Transverse colon (tissue), 4 donors: ENCODE measurements at regions not wholly inside any gene's neighbourhood (a gene's known extent, or its start where the extent isn't known, plus 50 kb on each side); places are given as distances from the start of the nearest gene placed in this dataset.

ENCODE experiments used
- DNase-seq: peaks from one replicate; pipeline ENCODE4 v3.0.0-alpha.2; 2019
- H3K27ac ChIP-seq, 4 donors: fragments of 200-600 bp; sonication (generic); 2 replicates each; pipeline ENCODE4 v1.5.1; 2016 to 2018; ENCODE audit warnings: inconsistent platforms in 4 of 4
- H3K27me3 ChIP-seq: fragments of 200-600 bp; sonication (generic); 2 replicates; pipeline ENCODE4 v1.5.1; 2017; ENCODE audit warnings: inconsistent platforms
- H3K36me3 ChIP-seq, 4 donors: fragments of 200-600 bp; sonication (generic); 2 replicates each; pipeline ENCODE4 v1.5.1; 2017 to 2019; ENCODE audit warnings: inconsistent platforms in 4 of 4
- H3K4me1 ChIP-seq, 4 donors: fragments of 200-600 bp; sonication (generic); 2 replicates each; pipeline ENCODE4 v1.5.1; 2017 to 2020; ENCODE audit warnings: inconsistent platforms in 4 of 4
- H3K4me3 ChIP-seq, 4 donors: fragments of 200-600 bp; sonication (generic); 1 replicate in 1 of 4; 2 replicates in 3 of 4; pipeline versions ENCODE4 v1.5.1 to v1.6.1; 2017 to 2019; ENCODE audit warnings: inconsistent platforms in 4 of 4
- H3K9me3 ChIP-seq, 2 donors: fragments of 200-600 bp; sonication (generic); 2 replicates each; pipeline ENCODE4 v1.5.1; 2017 to 2019; ENCODE audit warnings: inconsistent platforms in 2 of 2
- CTCF ChIP-seq, 5 experiments: fragments of 200-600 bp in 3 of 5; fragments of 450-650 bp in 2 of 5; sonication (generic) in 3 of 5; IDR thresholded peaks; 1 replicate in 2 of 5; 2 replicates in 3 of 5; pipeline ENCODE4 v1.5.1; 2016 to 2017; ENCODE audit warnings: antibody characterized with exemption in 5 of 5, inconsistent platforms in 3 of 5, mild to moderate bottlenecking in 2 of 5, moderate library complexity in 1 of 5
- EP300 ChIP-seq: sonication (generic); formaldehyde crosslinking; IDR thresholded peaks from one replicate; pipeline ENCODE4 v1.6.1; 2017; ENCODE audit warnings: antibody characterized with exemption, low read depth
- POLR2A ChIP-seq: fragments of 450-650 bp; IDR thresholded peaks from one replicate; pipeline ENCODE4 v1.6.1; 2016; ENCODE audit warnings: antibody characterized with exemption, mild to moderate bottlenecking, moderate library complexity
- POLR2AphosphoS5 ChIP-seq, 3 donors: sonication (generic); formaldehyde crosslinking; IDR thresholded peaks; one replicate each; pipeline ENCODE4 v1.6.1; 2016; ENCODE audit warnings: antibody characterized with exemption in 3 of 3
- WGBS, 2 donors: methylation state at CpG; one replicate each; pipeline ENCODE4 v1.1.5; 2018; ENCODE audit warnings: low coverage in 1 of 2; 5-methylcytosine and 5-hydroxymethylcytosine counted together
- in situ Hi-C, 4 donors: fragments of 200-750 bp; cut with MboI; loops; one replicate each; pipeline versions ENCODE4 v1.15.0 to v1.15.1; 2017; ENCODE audit warnings: low sequenced_read_pairs in 3 of 4, low pct_ligation_motif_present in 1 of 4, low pct_unique_long_range_greater_than_20kb in 1 of 4
- intact Hi-C: fragments of 100-400 bp; cut with DNase I; formaldehyde crosslinking; loops from one replicate; pipeline ENCODE4 v1.15.1; 2023; ENCODE audit warnings: low total_unique reads

- H3K27ac ChIP-seq, result no peak overlapping the region
- 65% methylated on average over 1 of the region's 1 CpG; no CpG with 5 or more reads in 1 of the 2 donors for WGBS, 2 donors
- no peaks in the 10 kb centered on the region for H3K9me3 ChIP-seq
- intact Hi-C loops, result no loop called here
- in situ Hi-C loops, result loop anchor here in 2 of 4 donors (10.0 to 25.0 kb wide), 3 partner anchors 194 to 586 kb away; no protein-coding TSS in a partner anchor
- no peak overlapping the region for H3K4me3 ChIP-seq
- H3K27me3 ChIP-seq, result no peaks in the 10 kb centered on the region
- no peak for DNase-seq
- H3K36me3 ChIP-seq, result no peaks in the 10 kb centered on the region
- no peaks in the 10 kb centered on the region for H3K4me1 ChIP-seq
- TF ChIP-seq CTCF (IDR thresholded peaks at IDR 0.05), result no peak
- no peak for TF ChIP-seq POLR2A
- TF ChIP-seq EP300, result no peak
- no peak for TF ChIP-seq POLR2AphosphoS5 (IDR thresholded peaks at IDR 0.05)
These were observed 1165.9 kb upstream of the TMEM132C start for GRCh38 chr12:127101076-127101475.

- in situ Hi-C loops (loop anchor here in 2 of 4 donors (10.0 to 25.0 kb wide), 3 partner anchors 189 to 581 kb away; no protein-coding TSS in a partner anchor), intact Hi-C loops (no loop called here)
These were observed 1160.9 kb upstream of the TMEM132C start for GRCh38 chr12:127106041-127106440.

GRCh38 chr12:127106697-127107096 is 1160.3 kb upstream of the TMEM132C start:
- Histone ChIP-seq H3K4me1 (no peaks in the 10 kb centered on the region), H3K9me3 (no peaks in the 10 kb centered on the region), H3K27me3 (no peaks in the 10 kb centered on the region), H3K36me3 (no peaks in the 10 kb centered on the region), H3K4me3 (no peak overlapping the region), H3K27ac (no peak overlapping the region)
- no peak for DNase-seq
- WGBS, 2 donors, result 80% methylated on average over 1 of the region's 1 CpG; no CpG with 5 or more reads in 1 of the 2 donors
- intact Hi-C loops (no loop called here), in situ Hi-C loops (loop anchor here in 2 of 4 donors (10.0 to 25.0 kb wide), 3 partner anchors 188 to 581 kb away; no protein-coding TSS in a partner anchor)
- no peak for TF ChIP-seq POLR2AphosphoS5 (IDR thresholded peaks at IDR 0.05)
- TF ChIP-seq POLR2A, result no peak
- TF ChIP-seq EP300, result no peak

More at GRCh38 chr12:127106041-127106440, 1160.9 kb upstream of the TMEM132C start:
- TF ChIP-seq POLR2A, result no peak
- no peak for TF ChIP-seq CTCF (IDR thresholded peaks at IDR 0.05)
- TF ChIP-seq POLR2AphosphoS5 (IDR thresholded peaks at IDR 0.05), result no peak
- TF ChIP-seq EP300, result no peak
- WGBS, 2 donors, result 90 to 97% methylated on average over 3 of the region's 3 CpGs
- Histone ChIP-seq H3K9me3 (no peaks in the 10 kb centered on the region), H3K27me3 (no peaks in the 10 kb centered on the region), H3K4me3 (no peak overlapping the region), H3K36me3 (no peaks in the 10 kb centered on the region), H3K4me1 (no peaks in the 10 kb centered on the region), H3K27ac (no peak overlapping the region)
- DNase-seq, result no peak

- DNase-seq, result no peak
- no peaks in the 10 kb centered on the region for H3K36me3 ChIP-seq
- no peaks in the 10 kb centered on the region for H3K27me3 ChIP-seq
- no peaks in the 10 kb centered on the region for H3K9me3 ChIP-seq
- TF ChIP-seq POLR2AphosphoS5 (IDR thresholded peaks at IDR 0.05) (no peak), POLR2A (no peak), CTCF (IDR thresholded peaks at IDR 0.05) (no peak), EP300 (no peak)
- H3K4me1 ChIP-seq, result no peaks in the 10 kb centered on the region
- no peak overlapping the region for H3K27ac ChIP-seq
- in situ Hi-C loops (loop anchor here in 2 of 4 donors (10.0 to 25.0 kb wide), 3 partner anchors 187 to 580 kb away; no protein-coding TSS in a partner anchor), intact Hi-C loops (loop anchor here (2.0 kb wide), 1 partner anchor 263 kb away; no protein-coding TSS in a partner anchor)
- H3K4me3 ChIP-seq, result no peak overlapping the region
- 72 to 79% methylated on average over 3 of the region's 3 CpGs for WGBS, 2 donors
These were observed 1159.2 kb upstream of the TMEM132C start for GRCh38 chr12:127107744-127108143.
